ENCODE measurements at regions not wholly inside any gene's neighbourhood (a gene's known extent, or its start where the extent isn't known, plus 50 kb on each side); places are given as distances from the start of the nearest gene placed in this dataset.
"Not testable (repeated sequence)": the region's sequence is repeated elsewhere in the genome, so short reads cannot be mapped to it uniquely, and the experiment has no call there.

DNA sequence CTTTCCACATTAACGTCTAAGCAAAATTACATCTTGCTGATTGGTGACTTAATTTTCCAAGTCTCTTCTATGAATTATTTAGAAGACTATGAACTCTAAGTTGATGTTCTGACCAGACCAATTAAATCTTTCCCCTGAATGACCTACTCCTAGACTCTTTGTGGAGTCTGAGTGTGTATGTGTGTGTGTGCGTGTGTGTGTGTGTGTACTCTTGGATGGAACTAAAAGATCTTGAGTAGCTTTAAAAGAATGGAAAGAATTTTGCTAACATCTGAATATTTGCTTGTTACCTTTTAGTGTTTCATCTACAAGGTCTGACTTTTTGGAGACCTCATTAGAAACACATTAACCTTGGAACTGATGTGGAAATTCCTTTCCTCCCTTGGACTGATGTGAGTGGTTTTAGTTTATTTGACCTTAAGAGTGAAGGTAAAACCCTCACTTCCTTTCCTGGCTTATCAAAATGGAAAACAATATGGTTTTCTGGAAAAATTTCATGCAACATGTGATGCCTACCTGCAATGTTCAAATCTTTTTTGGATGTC, 257.1 kb downstream of the GATA3 start:
- DNase-seq (ENCODE audit: low spot score), result no peak

- no peak for DNase-seq (ENCODE audit: low spot score)
Measured at GRCh38 chr10:8312079-8312478, 257.6 kb downstream of the GATA3 start.

DNA sequence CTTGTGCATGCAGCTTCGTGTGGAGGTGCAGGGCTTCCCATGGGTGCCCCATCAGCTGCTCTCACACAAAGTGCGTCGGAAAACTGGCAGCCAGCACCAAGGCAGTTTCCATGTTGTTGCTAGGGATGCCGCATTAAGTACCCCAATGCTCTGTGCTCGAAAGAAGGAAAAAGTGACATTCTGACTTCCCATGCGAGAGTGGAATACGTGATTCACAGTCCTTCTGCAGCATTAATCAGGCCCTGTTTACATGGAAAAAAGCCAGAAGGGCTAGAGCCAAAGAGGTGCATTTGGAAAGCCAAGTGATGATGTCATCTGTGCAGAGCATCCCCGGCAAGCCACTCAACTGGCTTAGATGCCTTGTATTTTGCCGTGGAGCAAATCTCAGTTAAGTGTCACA, 258.3 kb downstream of the GATA3 start:
- DNase-seq (ENCODE audit: low spot score), result no peak

- DNase-seq (ENCODE audit: low spot score), result no peak
Measured at GRCh38 chr10:8314486-8314885, 260.0 kb downstream of the GATA3 start.

GRCh38 chr10:8315619-8316021, 261.1 kb downstream of the GATA3 start:
- DNase-seq (ENCODE audit: low spot score), result no peak

GRCh38 chr10:8316284-8316683, 261.8 kb downstream of the GATA3 start:
- no peak for DNase-seq (ENCODE audit: low spot score)

- DNase-seq (ENCODE audit: low spot score), result not testable (repeated sequence)
Measured at GRCh38 chr10:8318429-8318828, 263.9 kb downstream of the GATA3 start.

DNA sequence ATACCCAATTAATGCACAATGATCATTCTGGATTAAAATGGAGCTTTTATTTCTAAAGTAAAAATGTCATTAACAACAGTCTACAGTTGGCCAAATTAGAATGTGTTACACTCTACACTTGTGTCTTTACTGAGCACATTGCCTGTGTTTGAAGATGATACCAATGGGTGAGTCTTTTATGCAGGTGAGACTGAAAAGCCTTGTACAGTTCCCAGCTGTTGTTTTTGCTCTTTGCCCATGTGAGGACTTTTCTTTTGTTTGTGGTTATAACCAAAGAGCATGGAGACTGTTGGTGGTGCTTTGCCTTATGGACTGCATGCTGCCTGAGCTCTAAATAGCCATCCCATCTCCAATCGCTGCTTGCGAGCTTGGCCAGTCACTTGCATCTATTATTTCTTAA, 264.5 kb downstream of the GATA3 start:
- no peak for DNase-seq (ENCODE audit: low spot score)

DNA sequence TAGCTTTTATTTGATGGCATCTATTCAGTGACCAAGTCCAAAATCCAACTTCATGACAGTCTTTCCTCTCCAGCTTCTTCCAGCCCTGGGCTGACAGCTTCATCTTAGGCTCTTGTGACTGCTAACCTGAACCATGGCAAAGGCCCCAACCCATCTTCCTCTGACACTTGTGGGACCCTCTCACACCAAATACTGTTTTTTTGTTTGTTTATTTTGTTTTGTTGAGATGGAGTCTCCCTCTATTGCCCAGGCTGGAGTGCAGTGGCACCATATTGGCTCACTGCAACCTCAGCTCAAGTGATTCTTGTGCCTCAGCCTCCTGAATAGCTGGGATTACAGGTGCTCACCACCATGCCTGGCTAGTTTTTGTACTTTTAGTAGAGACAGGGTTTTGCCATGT, 265.2 kb downstream of the GATA3 start:
- no peak for DNase-seq (ENCODE audit: low spot score)

DNA sequence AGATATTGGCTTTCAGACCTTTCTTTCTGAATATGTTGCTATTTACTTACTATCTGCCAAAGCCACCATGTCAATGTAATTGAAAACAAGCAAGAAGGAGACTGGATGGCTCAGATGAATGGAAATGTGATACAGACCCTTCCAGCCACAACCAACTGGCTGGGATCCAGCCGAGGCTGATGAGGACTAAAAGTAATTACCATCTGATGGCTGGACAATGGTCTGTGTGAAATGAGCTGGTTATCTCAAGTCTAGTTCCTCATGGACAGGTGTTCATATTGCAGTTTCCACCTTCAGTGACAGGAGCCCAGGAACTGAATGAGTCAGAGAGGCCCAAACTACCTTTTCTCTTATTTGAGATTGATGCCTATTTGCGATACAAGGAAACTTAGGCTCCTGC, 267.5 kb downstream of the GATA3 start:
- no peak for DNase-seq (ENCODE audit: low spot score)

- no peak for DNase-seq (ENCODE audit: low spot score)
Measured at GRCh38 chr10:8323428-8324054, 269.1 kb downstream of the GATA3 start.

- no peak for DNase-seq (ENCODE audit: low spot score)
Measured at GRCh38 chr10:8325024-8325980, 270.8 kb downstream of the GATA3 start.

DNA sequence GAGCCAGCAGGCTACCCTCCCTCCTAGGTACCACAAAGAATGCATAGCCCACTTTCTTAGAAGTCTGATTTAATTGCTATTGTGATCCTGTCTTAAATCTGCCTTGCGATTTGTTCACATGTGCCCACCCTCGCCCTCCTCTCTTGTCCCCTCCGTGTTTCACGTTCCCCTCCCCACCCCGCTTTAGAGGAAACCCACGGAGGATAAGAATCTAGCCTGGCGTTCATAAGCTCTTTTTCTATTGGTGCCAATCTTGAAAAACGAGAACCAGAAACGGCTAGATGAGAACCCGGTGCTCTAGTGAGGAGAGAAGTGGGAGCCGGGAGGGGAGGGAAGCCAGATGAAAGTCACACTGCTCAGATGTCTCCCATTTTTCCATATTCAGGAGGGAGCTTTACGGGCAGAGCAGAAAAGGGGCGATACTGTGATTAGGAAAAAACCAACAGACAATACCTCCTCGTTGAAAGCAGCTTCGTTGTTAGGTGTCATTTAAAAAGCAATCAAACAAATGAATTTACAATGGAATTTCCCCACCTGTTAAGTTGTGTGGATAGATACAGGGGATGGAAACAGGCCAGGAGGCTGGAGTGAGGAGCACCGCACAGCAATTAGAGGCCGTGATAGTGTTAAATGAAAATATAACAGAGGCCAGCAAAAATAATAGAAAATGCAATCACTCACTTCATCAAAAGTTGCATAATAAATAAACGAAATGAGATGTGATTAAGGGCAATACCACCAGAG, 272.1 kb downstream of the GATA3 start:
- DNase-seq (ENCODE audit: low spot score), result no peak

GRCh38 chr10:8327140-8327423, 272.6 kb downstream of the GATA3 start:
- no peak for DNase-seq (ENCODE audit: low spot score)

- DNase-seq (ENCODE audit: low spot score), result no peak
Measured at GRCh38 chr10:8331387-8331786, 276.9 kb downstream of the GATA3 start.

- DNase-seq (ENCODE audit: low spot score), result no peak
Measured at GRCh38 chr10:8331896-8332729, 277.6 kb downstream of the GATA3 start.

DNA sequence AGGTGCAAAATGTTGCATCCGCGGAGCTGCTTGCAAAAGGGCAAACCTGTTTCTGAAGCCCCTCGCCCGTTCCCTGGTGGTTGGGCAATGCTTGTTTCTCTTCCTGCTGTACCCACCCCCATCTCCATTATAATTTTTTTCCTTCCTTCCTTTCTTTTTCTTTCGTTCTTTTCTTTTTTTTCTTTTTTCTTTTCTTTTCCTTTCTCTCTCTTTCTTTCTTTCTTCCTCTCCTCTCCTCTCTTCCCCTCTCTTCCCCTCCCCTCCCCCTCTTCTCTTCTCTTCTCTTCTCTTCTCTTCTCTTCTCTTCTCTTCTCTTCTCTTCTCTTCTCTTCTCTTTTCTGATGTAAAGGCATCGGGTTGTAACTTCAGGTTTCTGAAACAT, 278.2 kb downstream of the GATA3 start:
- DNase-seq (ENCODE audit: low spot score), result no peak

- no peak for DNase-seq (ENCODE audit: low spot score)
Measured at GRCh38 chr10:8334631-8335030, 280.1 kb downstream of the GATA3 start.

DNA sequence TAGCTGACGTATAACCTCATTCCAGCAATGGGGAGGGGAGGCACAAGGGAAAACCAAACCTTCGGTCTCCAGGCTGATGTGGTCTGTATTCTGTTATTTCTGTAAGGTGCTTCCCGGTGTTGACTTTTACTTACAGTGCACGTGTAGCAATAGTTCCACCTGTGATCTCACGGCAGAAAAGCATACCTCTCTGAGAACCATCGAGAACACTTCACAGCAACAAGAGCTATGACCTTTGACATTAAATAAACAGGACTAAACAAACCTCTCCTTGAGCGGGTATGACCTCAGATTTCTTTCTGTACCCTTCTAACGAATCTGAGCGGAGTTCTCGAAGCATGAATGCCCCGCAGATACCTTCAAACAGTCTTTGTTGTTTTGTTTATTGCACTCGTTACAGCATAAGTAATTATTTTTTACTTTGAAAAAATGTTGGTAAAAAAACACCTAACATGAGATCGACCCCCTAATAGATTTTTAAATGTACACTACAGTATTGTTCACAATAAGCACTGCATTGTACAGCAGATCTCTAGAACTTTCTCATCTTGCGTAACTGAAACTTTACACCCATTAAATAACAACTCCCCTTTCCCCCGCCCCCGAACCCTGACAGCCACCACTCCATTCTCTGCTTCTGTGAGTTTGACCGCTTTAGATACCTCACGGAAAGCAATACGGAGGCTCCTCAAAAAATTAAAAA, 282.3 kb downstream of the GATA3 start:
- no peak for DNase-seq (ENCODE audit: low spot score)

DNA sequence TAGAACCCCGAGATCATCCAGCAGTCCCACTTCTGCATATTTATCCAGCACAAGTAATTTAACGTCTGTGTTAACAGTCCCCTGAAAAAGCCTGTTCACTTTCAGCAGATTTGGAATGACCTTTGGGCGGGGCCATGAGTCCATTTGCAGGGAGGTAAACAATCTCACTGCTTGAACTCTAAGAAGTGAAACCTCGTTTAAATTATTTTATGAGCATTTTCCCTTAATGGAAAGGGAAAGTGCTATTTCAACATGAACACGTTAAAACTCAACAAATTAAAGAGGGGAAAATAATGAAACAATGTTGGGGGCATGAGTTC, 282.8 kb downstream of the GATA3 start:
- no peak for DNase-seq (ENCODE audit: low spot score)

DNA sequence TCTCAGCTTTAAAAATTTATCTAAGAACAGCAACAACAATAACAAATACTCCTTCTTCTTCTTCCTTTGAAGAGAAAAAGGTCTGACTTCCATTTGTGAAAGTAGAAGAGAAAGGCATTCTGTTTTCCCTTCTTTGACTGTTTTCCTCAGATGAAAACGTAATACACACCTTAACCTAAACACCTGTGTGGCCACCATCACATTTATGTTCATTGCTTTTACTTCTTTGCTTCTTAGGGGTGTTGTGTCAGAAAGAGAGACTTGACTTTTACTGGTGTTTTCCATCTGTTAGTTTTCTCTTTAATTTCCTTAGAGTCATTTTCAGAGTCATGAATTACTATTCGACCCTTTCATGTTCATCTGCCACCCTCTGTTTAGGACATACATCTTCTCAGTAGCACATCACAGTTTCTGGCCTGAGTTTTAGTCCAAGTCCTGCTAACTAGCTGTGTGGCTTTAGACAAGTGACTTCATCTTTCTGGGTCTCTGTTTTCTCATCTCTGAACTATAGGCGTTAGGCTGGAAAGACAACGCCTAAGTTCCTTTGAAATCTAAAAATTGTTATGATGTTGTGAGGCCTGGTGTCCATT, 283.8 kb downstream of the GATA3 start:
- DNase-seq (ENCODE audit: low spot score), result no peak

Measured in NAMALWA (cell line).